HFFc6 (cell line): ENCODE measurements at regions not wholly inside any gene's neighbourhood (a gene's known extent, or its start where the extent isn't known, plus 50 kb on each side); places are given as distances from the start of the nearest gene placed in this dataset.
"Not testable (repeated sequence)": the region's sequence is repeated elsewhere in the genome, so short reads cannot be mapped to it uniquely, and the experiment has no call there.

Experiments used
- DNase-seq: peaks from one replicate; pipeline ENCODE4 v3.0.0-alpha.2; 2018
- H3K27ac Mint-ChIP-seq: 2 replicates; pipeline ENCODE4 v1.8.0; 2020; ENCODE audit warnings: mild to moderate bottlenecking, mixed read lengths
- H3K27me3 Mint-ChIP-seq: 2 replicates; pipeline ENCODE4 v1.8.0; 2021; ENCODE audit warnings: mild to moderate bottlenecking, moderate library complexity, mixed read lengths; ENCODE audit not compliant: insufficient read depth
- H3K36me3 Mint-ChIP-seq: 2 replicates; pipeline ENCODE4 v1.8.0; 2021; ENCODE audit warnings: low read depth, mixed read lengths
- H3K4me1 Mint-ChIP-seq: 2 replicates; pipeline ENCODE4 v1.8.0; 2020; ENCODE audit warnings: low read depth, mixed read lengths
- H3K4me3 Mint-ChIP-seq: 2 replicates; pipeline ENCODE4 v1.8.0; 2020; ENCODE audit warnings: mild to moderate bottlenecking, moderate library complexity, mixed read lengths
- H3K9me3 Mint-ChIP-seq: 2 replicates; pipeline ENCODE4 v1.8.0; 2020; ENCODE audit warnings: mild to moderate bottlenecking, mixed read lengths
- CTCF ChIP-seq: fragments of 200-600 bp; sonication (generic); IDR thresholded peaks from 2 replicates; pipeline ENCODE4 v1.5.0; 2021; ENCODE audit warnings: antibody characterized with exemption, mild to moderate bottlenecking

- H3K27ac Mint-ChIP-seq, result no peak overlapping the region
- no peaks in the 10 kb centered on the region for H3K36me3 Mint-ChIP-seq
- no peak for DNase-seq
- no peak for TF ChIP-seq CTCF
- no peak overlapping the region for H3K4me3 Mint-ChIP-seq
- H3K9me3 Mint-ChIP-seq, result peaks cover 42% of the 10 kb centered on the region
- no peaks in the 10 kb centered on the region for H3K27me3 Mint-ChIP-seq
- H3K4me1 Mint-ChIP-seq, result no peaks in the 10 kb centered on the region
These were observed 92.0 kb upstream of the DLGAP1 start for GRCh38 chr18:4547126-4547525.

GRCh38 chr18:4544142-4544541 lies 89.0 kb upstream of the DLGAP1 start:
- no peak for TF ChIP-seq CTCF
- H3K4me1 Mint-ChIP-seq, result no peaks in the 10 kb centered on the region
- DNase-seq, result no peak
- no peaks in the 10 kb centered on the region; the same call in 1 of the 2 replicates for H3K36me3 Mint-ChIP-seq
- H3K27ac Mint-ChIP-seq, result no peak overlapping the region
- H3K27me3 Mint-ChIP-seq, result no peaks in the 10 kb centered on the region
- no peak overlapping the region for H3K4me3 Mint-ChIP-seq
- peaks cover 42% of the 10 kb centered on the region for H3K9me3 Mint-ChIP-seq

GRCh38 chr18:4543711-4544110 lies 88.6 kb upstream of the DLGAP1 start:
- no peak for DNase-seq
- Mint-ChIP-seq H3K4me1 (no peaks in the 10 kb centered on the region), H3K4me3 (no peak overlapping the region), H3K36me3 (no peaks in the 10 kb centered on the region; the same call in 1 of the 2 replicates), H3K9me3 (peaks cover 46% of the 10 kb centered on the region), H3K27ac (no peak overlapping the region), H3K27me3 (no peaks in the 10 kb centered on the region)
- TF ChIP-seq CTCF, result no peak

- Mint-ChIP-seq H3K36me3 (no peaks in the 10 kb centered on the region; the same call in 1 of the 2 replicates), H3K27me3 (no peaks in the 10 kb centered on the region), H3K27ac (no peak overlapping the region), H3K4me1 (no peaks in the 10 kb centered on the region), H3K4me3 (no peak overlapping the region), H3K9me3 (peaks cover 55% of the 10 kb centered on the region)
- no peak for DNase-seq
- TF ChIP-seq CTCF, result no peak
These were observed 86.5 kb upstream of the DLGAP1 start for GRCh38 chr18:4541588-4541987.

GRCh38 chr18:4536447-4536846 lies 81.3 kb upstream of the DLGAP1 start:
- H3K9me3 Mint-ChIP-seq, result peaks cover 70% of the 10 kb centered on the region
- H3K4me3 Mint-ChIP-seq, result no peak overlapping the region
- no peak for DNase-seq
- no peaks in the 10 kb centered on the region for H3K4me1 Mint-ChIP-seq
- no peak for TF ChIP-seq CTCF
- peaks cover 8% of the 10 kb centered on the region for H3K36me3 Mint-ChIP-seq
- no peak overlapping the region for H3K27ac Mint-ChIP-seq
- H3K27me3 Mint-ChIP-seq, result no peaks in the 10 kb centered on the region

- no peak overlapping the region for H3K4me3 Mint-ChIP-seq
- no peaks in the 10 kb centered on the region for H3K4me1 Mint-ChIP-seq
- peaks cover 77% of the 10 kb centered on the region for H3K9me3 Mint-ChIP-seq
- no peak for DNase-seq
- H3K27ac Mint-ChIP-seq, result no peak overlapping the region
- TF ChIP-seq CTCF, result no peak
- H3K36me3 Mint-ChIP-seq, result peaks cover 3% of the 10 kb centered on the region
- no peaks in the 10 kb centered on the region; the same call in 1 of the 2 replicates for H3K27me3 Mint-ChIP-seq
These were observed 73.3 kb upstream of the DLGAP1 start for GRCh38 chr18:4528405-4528804.

GRCh38 chr18:4527826-4528225 lies 72.7 kb upstream of the DLGAP1 start:
- not testable (repeated sequence) for H3K36me3 Mint-ChIP-seq, DNase-seq, H3K4me3 Mint-ChIP-seq, H3K27ac Mint-ChIP-seq, H3K4me1 Mint-ChIP-seq, H3K27me3 Mint-ChIP-seq
- H3K9me3 Mint-ChIP-seq, result peaks cover 71% of the 10 kb centered on the region
